GM12878 (cell line): ENCODE measurements at regions not wholly inside any gene's neighbourhood (a gene's known extent, or its start where the extent isn't known, plus 50 kb on each side); places are given as distances from the start of the nearest gene placed in this dataset.

ENCODE experiments used
- TF ChIP-seq, protein P1 (sequence below): fragments of 450-650 bp; IDR thresholded peaks from 2 replicates; pipeline ENCODE4 v1.6.1; 2017; ENCODE audit warnings: mild to moderate bottlenecking, moderate library complexity
- TF ChIP-seq, protein P2 (sequence below): IDR thresholded peaks from 2 replicates; pipeline ENCODE4 v1.6.1; 2011; ENCODE audit warnings: low read depth, mild to moderate bottlenecking, low read length, moderate library complexity, borderline replicate concordance; ENCODE audit errors: extremely low read depth

- TF ChIP-seq, protein P1, sequence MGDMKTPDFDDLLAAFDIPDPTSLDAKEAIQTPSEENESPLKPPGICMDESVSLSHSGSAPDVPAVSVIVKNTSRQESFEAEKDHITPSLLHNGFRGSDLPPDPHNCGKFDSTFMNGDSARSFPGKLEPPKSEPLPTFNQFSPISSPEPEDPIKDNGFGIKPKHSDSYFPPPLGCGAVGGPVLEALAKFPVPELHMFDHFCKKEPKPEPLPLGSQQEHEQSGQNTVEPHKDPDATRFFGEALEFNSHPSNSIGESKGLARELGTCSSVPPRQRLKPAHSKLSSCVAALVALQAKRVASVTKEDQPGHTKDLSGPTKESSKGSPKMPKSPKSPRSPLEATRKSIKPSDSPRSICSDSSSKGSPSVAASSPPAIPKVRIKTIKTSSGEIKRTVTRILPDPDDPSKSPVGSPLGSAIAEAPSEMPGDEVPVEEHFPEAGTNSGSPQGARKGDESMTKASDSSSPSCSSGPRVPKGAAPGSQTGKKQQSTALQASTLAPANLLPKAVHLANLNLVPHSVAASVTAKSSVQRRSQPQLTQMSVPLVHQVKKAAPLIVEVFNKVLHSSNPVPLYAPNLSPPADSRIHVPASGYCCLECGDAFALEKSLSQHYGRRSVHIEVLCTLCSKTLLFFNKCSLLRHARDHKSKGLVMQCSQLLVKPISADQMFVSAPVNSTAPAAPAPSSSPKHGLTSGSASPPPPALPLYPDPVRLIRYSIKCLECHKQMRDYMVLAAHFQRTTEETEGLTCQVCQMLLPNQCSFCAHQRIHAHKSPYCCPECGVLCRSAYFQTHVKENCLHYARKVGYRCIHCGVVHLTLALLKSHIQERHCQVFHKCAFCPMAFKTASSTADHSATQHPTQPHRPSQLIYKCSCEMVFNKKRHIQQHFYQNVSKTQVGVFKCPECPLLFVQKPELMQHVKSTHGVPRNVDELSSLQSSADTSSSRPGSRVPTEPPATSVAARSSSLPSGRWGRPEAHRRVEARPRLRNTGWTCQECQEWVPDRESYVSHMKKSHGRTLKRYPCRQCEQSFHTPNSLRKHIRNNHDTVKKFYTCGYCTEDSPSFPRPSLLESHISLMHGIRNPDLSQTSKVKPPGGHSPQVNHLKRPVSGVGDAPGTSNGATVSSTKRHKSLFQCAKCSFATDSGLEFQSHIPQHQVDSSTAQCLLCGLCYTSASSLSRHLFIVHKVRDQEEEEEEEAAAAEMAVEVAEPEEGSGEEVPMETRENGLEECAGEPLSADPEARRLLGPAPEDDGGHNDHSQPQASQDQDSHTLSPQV: no peak
- TF ChIP-seq, protein P2, sequence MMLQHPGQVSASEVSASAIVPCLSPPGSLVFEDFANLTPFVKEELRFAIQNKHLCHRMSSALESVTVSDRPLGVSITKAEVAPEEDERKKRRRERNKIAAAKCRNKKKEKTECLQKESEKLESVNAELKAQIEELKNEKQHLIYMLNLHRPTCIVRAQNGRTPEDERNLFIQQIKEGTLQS: no peak
These were observed 187.2 kb upstream of the RGS6 start for GRCh38 chr14:71745072-71745471.
